ENCODE measurements at regions not wholly inside any gene's neighbourhood (a gene's known extent, or its start where the extent isn't known, plus 50 kb on each side); places are given as distances from the start of the nearest gene placed in this dataset.
A peak's percentile ranks its signal among the peaks of the same experiment; 100 is the strongest.
"Not testable (repeated sequence)": the region's sequence is repeated elsewhere in the genome, so short reads cannot be mapped to it uniquely, and the experiment has no call there.

- not testable (repeated sequence) for H3K27me3 Mint-ChIP-seq, H3K36me3 Mint-ChIP-seq, H3K9me3 Mint-ChIP-seq, H3K4me1 Mint-ChIP-seq
- DNase-seq, result peak; percentile 93
- H3K27ac Mint-ChIP-seq, result peak overlapping the region; percentile 97
- H3K4me3 Mint-ChIP-seq, result peak overlapping the region; percentile 94
Measured at GRCh38 chr4:118591339-118592046, 93.7 kb upstream of the METTL14 start.

- not testable (repeated sequence) for H3K4me1 Mint-ChIP-seq, H3K9me3 Mint-ChIP-seq, H3K36me3 Mint-ChIP-seq, DNase-seq, H3K27ac Mint-ChIP-seq, H3K27me3 Mint-ChIP-seq
- peak overlapping the region; percentile 94 for H3K4me3 Mint-ChIP-seq
Measured at GRCh38 chr4:118592289-118592688, 92.9 kb upstream of the METTL14 start.

- DNase-seq, H3K36me3 Mint-ChIP-seq, H3K27ac Mint-ChIP-seq, H3K4me3 Mint-ChIP-seq, H3K27me3 Mint-ChIP-seq, H3K4me1 Mint-ChIP-seq, H3K9me3 Mint-ChIP-seq: not testable (repeated sequence)
Measured at GRCh38 chr4:118595883-118596282, 89.3 kb upstream of the METTL14 start.

GRCh38 chr4:118625097-118625496 is 60.1 kb upstream of the METTL14 start:
- not testable (repeated sequence) for H3K27me3 Mint-ChIP-seq, DNase-seq, H3K27ac Mint-ChIP-seq, H3K9me3 Mint-ChIP-seq, H3K36me3 Mint-ChIP-seq, H3K4me3 Mint-ChIP-seq, H3K4me1 Mint-ChIP-seq

GRCh38 chr4:118629697-118630096 is 55.5 kb upstream of the METTL14 start:
- not testable (repeated sequence) for H3K9me3 Mint-ChIP-seq, DNase-seq, H3K27me3 Mint-ChIP-seq, H3K4me3 Mint-ChIP-seq, H3K4me1 Mint-ChIP-seq
- peaks cover 14% of the 10 kb centered on the region for H3K36me3 Mint-ChIP-seq
- H3K27ac Mint-ChIP-seq, result peak overlapping the region; percentile 90

- H3K9me3 Mint-ChIP-seq, H3K27ac Mint-ChIP-seq, H3K4me1 Mint-ChIP-seq, H3K27me3 Mint-ChIP-seq, H3K4me3 Mint-ChIP-seq, DNase-seq: not testable (repeated sequence)
- H3K36me3 Mint-ChIP-seq, result peaks cover 17% of the 10 kb centered on the region
Measured at GRCh38 chr4:118630897-118631296, 54.3 kb upstream of the METTL14 start.

GRCh38 chr4:118631321-118632050 is 53.7 kb upstream of the METTL14 start:
- H3K36me3 Mint-ChIP-seq, result peaks cover 17% of the 10 kb centered on the region
- not testable (repeated sequence) for H3K27ac Mint-ChIP-seq, H3K9me3 Mint-ChIP-seq, H3K27me3 Mint-ChIP-seq, H3K4me3 Mint-ChIP-seq, DNase-seq, H3K4me1 Mint-ChIP-seq

- H3K27ac Mint-ChIP-seq, H3K4me3 Mint-ChIP-seq, H3K4me1 Mint-ChIP-seq, H3K27me3 Mint-ChIP-seq, DNase-seq, H3K9me3 Mint-ChIP-seq: not testable (repeated sequence)
- peaks cover 17% of the 10 kb centered on the region for H3K36me3 Mint-ChIP-seq
Measured at GRCh38 chr4:118633476-118633875, 51.7 kb upstream of the METTL14 start.

GRCh38 chr4:118634126-118634875 is 50.9 kb upstream of the METTL14 start:
- not testable (repeated sequence) for H3K4me3 Mint-ChIP-seq, DNase-seq, H3K4me1 Mint-ChIP-seq, H3K27me3 Mint-ChIP-seq, H3K27ac Mint-ChIP-seq, H3K9me3 Mint-ChIP-seq
- peaks cover 12% of the 10 kb centered on the region for H3K36me3 Mint-ChIP-seq

All from activated naive CD8-positive, alpha-beta T cell treated with anti-CD3 and anti-CD28 coated beads for 36 hours (primary cell).